Endodermal cell (in vitro differentiated cells): ENCODE measurements at regions not wholly inside any gene's neighbourhood (a gene's known extent, or its start where the extent isn't known, plus 50 kb on each side); places are given as distances from the start of the nearest gene placed in this dataset.

ENCODE experiments used
- DNase-seq: peaks from one replicate; pipeline ENCODE4 v3.0.0-alpha.2; 2017
- H3K27ac ChIP-seq: 2 replicates; pipeline ENCODE4 v1.5.1; 2013; ENCODE audit warnings: mild to moderate bottlenecking, low read depth, low read length, moderate library complexity
- H3K27me3 ChIP-seq: 2 replicates; pipeline ENCODE4 v1.6.1; 2013; ENCODE audit warnings: mild to moderate bottlenecking, low read length, moderate library complexity; ENCODE audit not compliant: insufficient read depth, control insufficient read depth, poor library complexity, severe bottlenecking
- H3K36me3 ChIP-seq: 2 replicates; pipeline ENCODE4 v1.7.0; 2013; ENCODE audit warnings: mild to moderate bottlenecking, low read length, moderate library complexity; ENCODE audit not compliant: control insufficient read depth, insufficient read depth
- H3K4me1 ChIP-seq: one replicate; pipeline ENCODE4 v1.7.0; 2013; ENCODE audit warnings: low read length; ENCODE audit not compliant: control insufficient read depth, insufficient read depth
- H3K4me3 ChIP-seq: 2 replicates; pipeline ENCODE4 v1.5.1; 2013; ENCODE audit warnings: mild to moderate bottlenecking, low read length, moderate library complexity
- H3K9ac ChIP-seq: 2 replicates; pipeline ENCODE4 v1.6.1; 2013; ENCODE audit warnings: mild to moderate bottlenecking, low read length, moderate library complexity; ENCODE audit not compliant: poor library complexity, severe bottlenecking; ENCODE audit errors: extremely low read depth
- H3K9me3 ChIP-seq: 2 replicates; pipeline ENCODE4 v1.6.1; 2013; ENCODE audit warnings: mild to moderate bottlenecking, low read length, moderate library complexity; ENCODE audit not compliant: control insufficient read depth
- H3K27ac Mint-ChIP-seq: 2 replicates; pipeline ENCODE4 v1.8.0; 2020; ENCODE audit warnings: mixed read lengths
- H3K27me3 Mint-ChIP-seq: 2 replicates; pipeline ENCODE4 v1.8.0; 2021; ENCODE audit warnings: mild to moderate bottlenecking, mixed read lengths; ENCODE audit not compliant: insufficient read depth
- H3K36me3 Mint-ChIP-seq: 2 replicates; pipeline ENCODE4 v1.8.0; 2020; ENCODE audit warnings: low read depth, mixed read lengths
- H3K4me1 Mint-ChIP-seq: 2 replicates; pipeline ENCODE4 v1.8.0; 2020; ENCODE audit warnings: mixed read lengths
- H3K4me3 Mint-ChIP-seq: 2 replicates; pipeline ENCODE4 v1.8.0; 2020; ENCODE audit warnings: mild to moderate bottlenecking, moderate library complexity, mixed read lengths
- H3K9me3 Mint-ChIP-seq: 2 replicates; pipeline ENCODE4 v1.8.0; 2020; ENCODE audit warnings: mild to moderate bottlenecking, mixed read lengths
- WGBS, 2 experiments: methylation state at CpG; one replicate each; pipeline versions ENCODE4 v1.1.5 to v1.1.7; 2013; ENCODE audit warnings: missing lambda C conversion rate in 2 of 2, mixed read lengths in 1 of 2; ENCODE audit not compliant: insufficient coverage in 1 of 2, insufficient read length in 1 of 2; 5-methylcytosine and 5-hydroxymethylcytosine counted together
- TF ChIP-seq, protein P1 (sequence below): fragments of 200-600 bp; sonication (generic); conservative IDR thresholded peaks from 2 replicates; pipeline ENCODE4 v1.5.0; 2021; ENCODE audit warnings: antibody characterized with exemption, mild to moderate bottlenecking

DNA sequence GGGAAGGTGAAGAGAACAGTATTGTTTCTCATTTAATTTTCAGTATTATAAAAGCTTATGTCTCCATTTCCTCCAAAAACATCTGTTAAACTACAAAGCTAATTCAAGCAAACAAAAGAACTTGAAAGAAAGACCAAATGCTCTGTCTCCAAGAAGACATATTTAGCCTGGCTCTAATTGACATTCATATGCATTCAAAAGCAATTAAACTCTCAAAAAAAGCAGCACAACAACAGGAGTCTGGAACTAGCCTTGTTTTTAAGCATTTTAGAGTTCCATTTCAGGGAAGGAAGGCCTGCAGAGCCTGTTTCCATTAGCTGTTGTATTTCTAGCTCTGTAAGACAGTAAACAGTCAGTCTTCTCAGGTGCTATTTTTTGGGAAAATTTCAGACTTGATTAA, 447.9 kb downstream of the TDRD15 start:
- TF ChIP-seq, protein P1, sequence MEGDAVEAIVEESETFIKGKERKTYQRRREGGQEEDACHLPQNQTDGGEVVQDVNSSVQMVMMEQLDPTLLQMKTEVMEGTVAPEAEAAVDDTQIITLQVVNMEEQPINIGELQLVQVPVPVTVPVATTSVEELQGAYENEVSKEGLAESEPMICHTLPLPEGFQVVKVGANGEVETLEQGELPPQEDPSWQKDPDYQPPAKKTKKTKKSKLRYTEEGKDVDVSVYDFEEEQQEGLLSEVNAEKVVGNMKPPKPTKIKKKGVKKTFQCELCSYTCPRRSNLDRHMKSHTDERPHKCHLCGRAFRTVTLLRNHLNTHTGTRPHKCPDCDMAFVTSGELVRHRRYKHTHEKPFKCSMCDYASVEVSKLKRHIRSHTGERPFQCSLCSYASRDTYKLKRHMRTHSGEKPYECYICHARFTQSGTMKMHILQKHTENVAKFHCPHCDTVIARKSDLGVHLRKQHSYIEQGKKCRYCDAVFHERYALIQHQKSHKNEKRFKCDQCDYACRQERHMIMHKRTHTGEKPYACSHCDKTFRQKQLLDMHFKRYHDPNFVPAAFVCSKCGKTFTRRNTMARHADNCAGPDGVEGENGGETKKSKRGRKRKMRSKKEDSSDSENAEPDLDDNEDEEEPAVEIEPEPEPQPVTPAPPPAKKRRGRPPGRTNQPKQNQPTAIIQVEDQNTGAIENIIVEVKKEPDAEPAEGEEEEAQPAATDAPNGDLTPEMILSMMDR = no peak
- Histone ChIP-seq H3K9me3 (no peaks in the 10 kb centered on the region), H3K4me1 (no peaks in the 10 kb centered on the region), H3K36me3 (no peaks in the 10 kb centered on the region), H3K9ac (no peak overlapping the region), H3K27me3 (no peaks in the 10 kb centered on the region), H3K27ac (no peak overlapping the region), H3K4me3 (no peak overlapping the region)
- no peak for DNase-seq
- H3K27me3 Mint-ChIP-seq = no peaks in the 10 kb centered on the region
- no peak overlapping the region for H3K4me3 Mint-ChIP-seq
- no peaks in the 10 kb centered on the region for H3K36me3 Mint-ChIP-seq
- no peak overlapping the region for H3K27ac Mint-ChIP-seq
- H3K4me1 Mint-ChIP-seq = peaks cover 4% of the 10 kb centered on the region
- peaks cover 3% of the 10 kb centered on the region for H3K9me3 Mint-ChIP-seq

DNA sequence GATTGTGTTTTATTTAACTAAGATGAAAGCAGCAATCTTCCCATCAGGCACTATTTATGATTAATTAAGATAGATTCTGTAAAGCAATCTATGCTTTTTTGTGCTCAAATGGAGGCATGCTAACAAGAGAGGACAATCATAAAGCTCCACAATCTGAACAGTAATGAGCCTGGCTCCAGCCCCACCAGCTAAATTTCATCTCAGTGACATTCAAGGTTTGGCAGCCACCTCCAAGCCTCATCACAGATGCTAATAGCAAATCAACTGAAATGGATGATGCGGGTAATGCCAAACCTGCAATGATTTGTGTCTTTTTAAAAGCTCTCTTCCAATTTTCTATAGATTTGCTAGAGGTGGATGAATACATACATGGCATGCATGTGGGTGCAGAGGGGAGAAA, 456.6 kb downstream of the TDRD15 start:
- Mint-ChIP-seq H3K27ac (no peak overlapping the region), H3K4me3 (no peak overlapping the region), H3K27me3 (no peaks in the 10 kb centered on the region), H3K4me1 (peaks cover 5% of the 10 kb centered on the region), H3K9me3 (peaks cover 6% of the 10 kb centered on the region), H3K36me3 (no peaks in the 10 kb centered on the region)
- no peak for DNase-seq
- Histone ChIP-seq H3K4me3 (no peak overlapping the region), H3K36me3 (no peaks in the 10 kb centered on the region), H3K27me3 (no peaks in the 10 kb centered on the region), H3K4me1 (peaks cover 3% of the 10 kb centered on the region), H3K27ac (no peak overlapping the region), H3K9ac (no peak overlapping the region), H3K9me3 (no peaks in the 10 kb centered on the region)
- TF ChIP-seq, protein P1 = no peak
- WGBS, 2 experiments = 100% methylated on average over 1 of the region's 1 CpG

DNA sequence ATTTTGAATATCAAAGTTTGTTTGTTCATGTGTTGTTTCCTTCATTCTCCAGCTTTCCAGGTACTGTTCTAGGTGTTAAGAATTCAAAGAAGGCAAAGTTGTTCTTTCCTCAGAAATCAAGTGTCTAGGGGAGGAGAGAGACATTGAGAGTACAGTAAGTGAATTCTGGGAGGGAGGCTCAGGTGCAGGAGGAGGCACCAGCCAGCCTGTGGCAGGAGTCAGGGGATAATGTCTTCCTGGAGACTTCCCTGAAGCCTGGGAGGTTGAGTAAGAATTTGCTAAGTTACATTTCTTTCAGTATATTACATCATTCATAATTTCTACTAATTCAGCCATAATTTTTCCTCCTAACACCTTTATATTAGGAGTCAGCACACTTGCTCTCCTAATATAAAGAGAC, 462.1 kb downstream of the TDRD15 start:
- Histone ChIP-seq H3K9me3 (no peaks in the 10 kb centered on the region), H3K36me3 (no peaks in the 10 kb centered on the region), H3K27ac (no peak overlapping the region), H3K27me3 (no peaks in the 10 kb centered on the region), H3K4me1 (no peaks in the 10 kb centered on the region), H3K4me3 (no peak overlapping the region), H3K9ac (no peak overlapping the region)
- Mint-ChIP-seq H3K4me3 (no peak overlapping the region), H3K27me3 (no peaks in the 10 kb centered on the region), H3K4me1 (peaks cover 24% of the 10 kb centered on the region), H3K36me3 (no peaks in the 10 kb centered on the region), H3K9me3 (peaks cover 6% of the 10 kb centered on the region), H3K27ac (no peak overlapping the region)
- DNase-seq = no peak
- TF ChIP-seq, protein P1 = no peak
